GM18517 (cell line): ENCODE measurements at regions not wholly inside any gene's neighbourhood (a gene's known extent, or its start where the extent isn't known, plus 50 kb on each side); places are given as distances from the start of the nearest gene placed in this dataset.

Source experiments
- ATAC-seq: cut with Tn5 transposase; IDR thresholded peaks from one replicate; pipeline ENCODE4 v1.9.1; 2021; ENCODE audit warnings: mild to moderate bottlenecking, moderate library complexity; ENCODE audit not compliant: unreplicated experiment

GRCh38 chr3:24033818-24034217 is 88.7 kb downstream of the NR1D2 start:
- ATAC-seq, result no peak

- ATAC-seq, result no peak
Observed at GRCh38 chr3:24034464-24034863, 89.4 kb downstream of the NR1D2 start.

GRCh38 chr3:24037971-24038370 is 92.9 kb downstream of the NR1D2 start:
- ATAC-seq, result no peak

- ATAC-seq, result no peak
Observed at GRCh38 chr3:24040311-24040710, 95.2 kb downstream of the NR1D2 start.

GRCh38 chr3:24042174-24043059 is 97.3 kb downstream of the NR1D2 start:
- no peak for ATAC-seq

GRCh38 chr3:24043168-24043567 is 98.1 kb downstream of the NR1D2 start:
- no peak for ATAC-seq

GRCh38 chr3:24043985-24044384 is 98.9 kb downstream of the NR1D2 start:
- ATAC-seq, result no peak

- no peak for ATAC-seq
Observed at GRCh38 chr3:24046214-24046613, 101.1 kb downstream of the NR1D2 start.

GRCh38 chr3:24047513-24047912 is 102.4 kb downstream of the NR1D2 start:
- ATAC-seq, result peak; percentile 32

GRCh38 chr3:24048843-24049242 is 103.8 kb downstream of the NR1D2 start:
- no peak for ATAC-seq

- no peak for ATAC-seq
Observed at GRCh38 chr3:24052446-24052845, 107.4 kb downstream of the NR1D2 start.

- ATAC-seq, result no peak
Observed at GRCh38 chr3:24058940-24059705, 114.0 kb downstream of the NR1D2 start.

GRCh38 chr3:24060055-24060454 is 115.0 kb downstream of the NR1D2 start:
- ATAC-seq, result no peak

GRCh38 chr3:24062916-24063315 is 117.8 kb downstream of the NR1D2 start:
- ATAC-seq, result no peak
